ENCODE measurements at regions not wholly inside any gene's neighbourhood (a gene's known extent, or its start where the extent isn't known, plus 50 kb on each side); places are given as distances from the start of the nearest gene placed in this dataset.

GRCh38 chr6:23335894-23336293 is 766.5 kb downstream of the HDGFL1 start:
- TF ChIP-seq REST (IDR thresholded peaks at IDR 0.05; ENCODE audit: low read depth) (no peak), RAD21 (IDR thresholded peaks at IDR 0.05; ENCODE audit: low read depth) (no peak), CTCF (IDR thresholded peaks at IDR 0.05 in 2 of 3, conservative IDR thresholded peaks at IDR 0.05 in 1 of 3; ENCODE audit: borderline replicate concordance in 1 of 3, insufficient read depth in 1 of 3, low read depth in 2 of 3, low read length in 2 of 3) (no peak), ZFX (IDR thresholded peaks at IDR 0.05) (no peak), POLR2AphosphoS5 (IDR thresholded peaks at IDR 0.05; ENCODE audit: low read depth, low read length) (no peak), YY1 (IDR thresholded peaks at IDR 0.05; ENCODE audit: extremely low read depth, insufficient replicate concordance, low read depth, low read length) (no peak), POLR2A (IDR thresholded peaks at IDR 0.05; ENCODE audit: borderline replicate concordance, extremely low read depth, insufficient read depth, insufficient read length) (no peak)
- TF ChIP-seq, protein P1, sequence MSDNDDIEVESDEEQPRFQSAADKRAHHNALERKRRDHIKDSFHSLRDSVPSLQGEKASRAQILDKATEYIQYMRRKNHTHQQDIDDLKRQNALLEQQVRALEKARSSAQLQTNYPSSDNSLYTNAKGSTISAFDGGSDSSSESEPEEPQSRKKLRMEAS (IDR thresholded peaks at IDR 0.05) = no peak
